K562 (cell line): ENCODE measurements at regions not wholly inside any gene's neighbourhood (a gene's known extent, or its start where the extent isn't known, plus 50 kb on each side); places are given as distances from the start of the nearest gene placed in this dataset.

Source experiments
- FOXK1 ChIP-seq: sonication (generic); formaldehyde crosslinking; IDR thresholded peaks from 2 replicates; pipeline ENCODE4 v1.8.0; 2022; ENCODE audit warnings: missing genetic modification reagents, mild to moderate bottlenecking, borderline replicate concordance
- ZNF263 ChIP-seq: sonication (generic); formaldehyde crosslinking; IDR thresholded peaks from 2 replicates; pipeline ENCODE4 v1.8.0; 2022; ENCODE audit warnings: mild to moderate bottlenecking, missing genetic modification reagents, borderline replicate concordance

DNA sequence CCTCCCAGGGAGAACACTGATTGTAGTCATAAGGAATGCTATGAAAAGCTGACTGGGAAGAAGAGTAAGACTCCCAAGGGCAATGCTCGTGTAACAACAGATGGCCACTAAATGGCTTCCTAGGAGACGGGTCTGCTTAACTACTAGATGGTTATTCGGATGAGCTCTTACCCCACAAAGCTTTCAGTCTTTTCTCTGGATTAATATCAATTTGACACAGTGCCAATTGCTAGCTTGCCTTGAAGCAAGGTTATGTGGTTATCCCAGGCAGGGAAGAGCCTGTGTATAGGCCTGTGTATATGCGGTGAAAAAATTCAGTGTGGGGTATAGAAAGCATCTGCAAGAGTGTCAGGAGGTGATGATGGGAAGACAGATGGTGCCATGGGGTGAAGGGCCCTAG, 86.4 kb upstream of the NOX3 start:
- TF ChIP-seq FOXK1 (CRISPR knock-in tag) (no peak), ZNF263 (CRISPR knock-in tag) (no peak)
